Activated CD4-positive, alpha-beta T cell treated with anti-CD3 and anti-CD28 coated beads, Interleukin-2, Interleukin-6, amounts not matched to agents 100 ng/mL and 50 ng/mL, durations not matched to agents 16 hours and 8 hours (primary cell): ENCODE measurements at regions not wholly inside any gene's neighbourhood (a gene's known extent, or its start where the extent isn't known, plus 50 kb on each side); places are given as distances from the start of the nearest gene placed in this dataset.
"Not testable (repeated sequence)": the region's sequence is repeated elsewhere in the genome, so short reads cannot be mapped to it uniquely, and the experiment has no call there.

Source experiments
- DNase-seq: peaks from one replicate; pipeline ENCODE4 v3.0.0-alpha.2; 2020

DNA sequence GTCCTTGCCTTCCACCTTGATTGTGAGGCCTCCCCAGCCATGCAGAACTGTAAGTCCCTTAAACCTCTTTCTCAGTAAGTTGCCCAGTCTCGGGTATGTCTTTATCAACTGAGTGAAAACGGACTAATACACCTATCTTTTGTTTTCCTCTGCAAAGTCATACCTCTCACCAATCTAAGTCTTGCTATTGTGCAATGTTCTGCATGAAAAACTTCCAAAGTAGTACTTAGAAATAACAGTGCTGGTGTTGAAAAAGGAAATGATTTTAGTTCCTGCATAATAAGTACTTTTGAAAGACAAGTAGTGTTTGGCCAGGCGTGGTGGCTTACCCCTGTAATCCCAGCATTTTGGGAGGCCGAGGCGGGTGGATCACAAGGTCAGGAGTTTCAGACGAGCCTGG lies 573.5 kb downstream of the ANKRD50 start:
- no peak for DNase-seq

- no peak for DNase-seq
These were observed 568.9 kb downstream of the ANKRD50 start for GRCh38 chr4:124143632-124144031.

DNA sequence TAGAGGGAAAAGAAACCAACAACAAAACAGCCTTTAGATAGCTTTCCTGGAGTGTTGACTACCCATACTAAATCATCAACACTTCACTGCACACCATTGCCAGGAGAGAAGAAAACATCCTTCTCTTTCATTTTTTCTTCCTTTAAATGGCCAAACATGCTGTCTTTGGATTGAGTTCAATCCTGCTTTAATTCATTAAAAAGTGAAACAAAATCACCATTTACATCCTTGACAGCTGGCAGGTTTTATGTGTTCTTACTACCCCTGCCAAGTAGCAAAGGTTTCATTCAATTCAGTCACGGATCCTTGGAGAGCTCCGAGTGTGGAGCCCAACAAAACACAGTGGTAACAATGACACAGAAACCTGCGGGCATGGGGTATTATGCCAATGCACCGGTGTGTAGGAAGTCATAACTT lies 568.3 kb downstream of the ANKRD50 start:
- no peak for DNase-seq

- no peak for DNase-seq
These were observed 566.5 kb downstream of the ANKRD50 start for GRCh38 chr4:124146068-124146467.

DNA sequence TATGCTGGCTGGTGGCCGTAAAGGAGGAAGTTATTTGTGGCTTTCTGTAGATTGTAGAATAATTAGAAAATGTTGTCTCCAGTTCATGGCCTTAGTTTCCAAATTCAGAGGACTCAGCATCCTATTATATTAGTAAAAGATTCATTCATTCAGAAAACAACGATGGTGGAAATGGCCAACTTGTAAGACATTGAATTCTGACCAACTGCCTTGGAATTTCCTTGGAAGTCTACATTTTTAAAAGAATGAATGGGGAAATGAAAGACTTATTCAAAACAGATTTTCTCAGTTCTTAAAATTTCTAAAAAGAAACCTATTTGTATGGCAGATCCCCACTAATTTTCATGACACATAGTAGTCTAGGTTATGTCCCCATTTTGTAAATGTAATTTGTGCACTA lies 561.5 kb downstream of the ANKRD50 start:
- no peak for DNase-seq

DNA sequence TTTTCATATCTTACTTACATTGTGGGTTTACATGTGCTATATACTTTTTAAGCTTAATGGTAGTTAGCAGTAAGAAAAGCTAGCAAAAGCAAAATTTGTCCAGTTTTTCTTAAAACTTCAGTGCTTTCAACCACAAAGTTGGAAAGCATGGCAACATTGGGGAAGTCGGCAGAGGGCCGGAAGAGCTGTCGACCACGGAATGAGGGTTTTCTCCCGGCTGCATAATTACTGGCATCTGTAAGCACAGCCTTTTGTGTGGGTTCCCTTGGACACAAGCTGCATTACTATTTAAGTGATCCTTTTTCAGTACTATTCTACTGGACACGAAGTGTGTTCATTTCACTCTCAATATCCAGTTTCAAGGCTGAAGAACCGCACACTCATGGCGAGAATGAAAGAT lies 560.4 kb downstream of the ANKRD50 start:
- DNase-seq: no peak

DNA sequence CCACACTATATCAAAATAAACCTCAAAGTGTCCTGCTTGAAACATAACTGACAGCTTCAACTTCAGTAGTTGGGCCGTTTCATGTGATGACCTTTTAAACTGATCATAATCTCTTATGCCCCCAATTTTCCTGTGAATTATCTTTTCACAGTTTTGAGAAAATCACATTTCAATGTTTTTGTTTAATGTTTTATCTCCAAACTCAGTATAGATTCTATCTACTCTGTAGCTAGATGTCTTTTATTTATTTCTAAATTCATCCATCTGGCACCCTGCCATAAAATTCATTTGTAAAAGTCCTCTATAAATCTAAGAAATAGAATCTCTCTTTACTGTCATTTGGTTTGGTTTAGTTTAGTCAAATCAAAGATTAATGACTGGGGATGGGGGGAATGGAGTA lies 557.3 kb downstream of the ANKRD50 start:
- DNase-seq: no peak

DNA sequence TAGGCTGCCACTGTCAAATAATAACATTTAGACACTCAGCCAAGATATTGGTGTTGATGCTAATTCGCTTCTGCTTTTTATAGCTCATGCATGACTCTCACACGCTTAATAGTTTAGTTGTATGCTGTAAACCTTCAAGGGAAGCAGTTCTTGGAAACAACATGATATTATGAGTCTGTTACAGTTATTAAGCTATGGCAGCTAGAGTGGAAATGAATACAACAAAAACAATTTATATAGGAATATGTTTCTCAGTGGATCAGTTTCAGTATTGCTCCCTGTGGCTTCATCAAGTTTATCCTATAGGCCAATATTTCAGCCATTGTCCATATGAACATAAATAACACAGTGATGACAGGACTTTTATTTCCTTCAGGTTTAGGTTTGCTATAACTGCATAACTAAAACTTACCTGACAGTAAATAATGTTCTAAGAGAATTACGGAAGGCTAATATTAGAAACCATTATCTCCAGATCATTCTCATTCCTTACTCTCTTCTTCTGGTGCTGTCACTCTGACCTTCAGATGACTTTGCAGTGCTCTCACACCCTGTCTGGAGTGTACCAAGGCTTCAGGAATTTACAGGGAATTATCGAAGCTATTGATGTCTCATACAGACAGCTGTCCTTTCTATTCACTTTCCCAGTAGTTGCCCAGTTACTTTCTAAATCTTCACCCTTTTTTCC lies 555.0 kb downstream of the ANKRD50 start:
- no peak for DNase-seq

DNA sequence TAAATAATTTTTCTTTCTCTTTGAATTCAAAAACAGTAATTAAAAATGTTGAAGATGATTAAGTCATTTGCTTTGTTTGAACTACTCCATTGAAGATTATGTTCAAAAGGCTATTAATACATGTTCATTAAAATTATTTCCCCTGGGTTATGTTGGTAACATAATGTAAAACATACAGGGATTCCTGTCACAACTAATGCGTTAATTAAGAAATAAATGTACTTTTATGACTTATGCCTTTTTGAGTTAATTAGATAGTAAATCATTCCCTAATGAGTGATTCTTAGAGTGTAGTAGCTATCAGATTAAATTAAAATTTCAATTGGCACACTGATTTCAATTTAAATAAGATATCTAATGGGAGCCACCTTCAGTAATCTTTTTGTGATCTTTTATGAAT lies 549.1 kb downstream of the ANKRD50 start:
- DNase-seq: no peak

DNA sequence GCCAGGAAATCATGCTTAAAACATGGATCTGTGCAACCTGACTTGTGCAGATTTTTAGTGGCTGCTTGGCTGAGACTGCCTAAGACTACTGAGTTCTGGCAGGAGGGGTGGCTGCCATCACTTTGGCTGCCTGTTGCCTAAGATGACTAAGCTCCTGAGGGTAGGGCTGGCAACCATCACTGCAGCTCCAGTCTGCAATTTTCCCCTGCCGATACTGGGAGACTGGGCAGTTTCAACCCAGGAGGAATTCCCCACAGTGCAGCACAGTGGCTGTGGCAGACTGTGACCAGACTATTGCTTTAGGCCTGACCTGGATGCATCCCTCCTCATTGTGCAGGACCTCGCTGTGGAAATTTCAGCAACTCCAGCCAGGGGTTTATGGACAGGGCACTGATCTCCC lies 544.9 kb downstream of the ANKRD50 start:
- no peak for DNase-seq

DNA sequence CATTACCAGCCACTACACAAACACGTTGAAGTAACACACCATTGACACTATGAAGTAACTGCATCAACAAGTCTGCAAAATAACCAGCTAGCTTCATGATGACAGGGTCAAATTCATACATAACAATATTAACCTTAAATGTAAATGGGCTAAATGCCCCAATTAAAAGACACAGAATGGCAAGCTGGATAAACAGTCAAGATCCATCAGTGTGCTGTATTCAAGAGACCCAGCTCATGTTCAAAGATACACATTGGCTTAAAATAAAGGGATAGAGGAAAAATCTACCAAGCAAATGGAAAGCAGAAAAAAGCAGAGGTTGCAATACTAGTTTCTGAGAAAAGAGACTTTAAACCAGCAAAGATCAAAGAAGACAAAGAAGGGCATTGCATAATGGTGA lies 543.0 kb downstream of the ANKRD50 start:
- not testable (repeated sequence) for DNase-seq

- DNase-seq: no peak
These were observed 538.6 kb downstream of the ANKRD50 start for GRCh38 chr4:124173912-124174311.

DNA sequence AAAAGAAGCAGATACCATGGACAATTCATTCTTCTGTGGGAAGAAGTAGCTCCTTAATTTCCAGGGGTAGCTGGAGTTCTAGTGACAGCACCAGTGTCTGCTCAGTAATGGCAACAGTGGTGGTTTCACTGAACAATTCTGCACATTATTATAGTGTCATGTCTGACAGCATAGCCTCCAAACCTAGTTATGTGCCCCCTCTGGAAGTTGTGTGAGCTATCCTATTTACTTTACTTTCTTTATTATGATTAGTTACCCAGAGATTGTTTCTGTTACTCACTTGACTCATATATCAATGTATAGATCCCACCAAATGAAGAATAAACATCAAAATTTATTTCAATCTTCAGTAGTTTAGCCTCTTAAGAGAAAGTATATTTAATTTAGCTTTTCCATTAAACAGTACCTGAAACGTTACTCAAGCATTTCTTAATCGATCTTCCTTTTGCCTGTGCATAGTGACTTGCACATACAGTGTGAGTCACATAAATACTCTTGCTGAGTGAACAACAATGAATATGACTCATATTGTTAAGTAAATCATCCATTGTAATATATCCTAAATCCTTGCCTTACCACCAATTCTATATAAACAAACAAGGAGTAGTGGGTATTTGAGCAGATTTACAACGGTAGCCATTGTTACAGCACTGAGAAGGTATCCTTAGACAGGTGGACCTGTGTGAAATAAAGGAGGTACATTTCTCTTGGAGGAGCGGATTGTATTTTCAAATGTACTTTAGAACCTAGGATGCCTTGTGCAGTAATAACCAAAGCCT lies 534.7 kb downstream of the ANKRD50 start:
- DNase-seq: no peak

GRCh38 chr4:124178449-124179021 lies 534.0 kb downstream of the ANKRD50 start:
- no peak for DNase-seq

DNA sequence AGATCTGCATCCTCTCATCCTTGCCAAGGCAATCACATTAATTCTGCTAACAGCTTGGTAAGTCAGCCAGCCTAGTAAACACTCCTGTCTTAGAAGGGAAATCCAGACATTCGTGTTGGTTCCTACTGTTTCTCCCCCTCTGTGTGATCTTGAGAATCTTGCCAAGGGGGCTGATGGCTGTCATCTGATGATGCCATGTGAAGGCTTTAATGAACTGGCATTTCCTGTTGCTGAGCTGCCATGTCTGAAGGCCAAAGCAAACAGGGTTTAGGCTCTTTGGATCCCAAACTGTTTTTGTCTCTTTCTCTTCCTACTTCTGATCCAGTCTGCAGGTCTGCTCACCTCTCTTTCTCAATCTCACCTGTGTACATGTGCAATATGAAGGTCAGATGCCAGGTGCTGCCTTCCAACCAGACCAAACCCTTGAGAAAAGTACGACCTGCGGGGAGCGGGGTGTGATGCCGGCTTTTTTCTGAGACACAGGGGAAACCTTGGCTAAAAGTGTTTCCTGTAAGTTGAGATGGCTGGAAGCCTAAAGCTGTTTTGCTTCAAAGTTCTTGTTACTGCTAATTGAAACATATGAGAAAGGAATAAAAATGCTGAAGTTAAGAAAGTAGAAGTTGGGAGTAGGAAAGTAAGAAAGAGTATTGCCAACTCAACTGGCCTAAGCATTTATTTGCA lies 532.9 kb downstream of the ANKRD50 start:
- DNase-seq: no peak

DNA sequence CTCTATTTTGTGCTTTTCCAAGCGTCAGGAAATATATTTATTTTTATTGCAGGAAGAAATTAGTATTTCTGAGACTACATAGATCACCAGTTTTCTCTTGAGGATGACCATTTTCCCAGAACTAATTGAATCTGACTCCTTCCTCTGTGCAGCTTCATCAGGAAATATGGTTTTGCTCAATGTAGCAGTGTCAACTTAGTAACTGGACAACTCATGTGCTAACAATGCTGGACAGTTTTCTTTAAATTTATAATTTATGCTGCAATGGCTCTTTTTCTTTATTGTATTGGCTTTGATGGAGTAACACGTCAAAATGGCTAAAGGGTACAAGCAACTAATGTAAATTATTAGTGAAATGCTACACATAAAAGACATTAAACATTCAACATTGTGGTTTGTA lies 531.5 kb downstream of the ANKRD50 start:
- no peak for DNase-seq

DNA sequence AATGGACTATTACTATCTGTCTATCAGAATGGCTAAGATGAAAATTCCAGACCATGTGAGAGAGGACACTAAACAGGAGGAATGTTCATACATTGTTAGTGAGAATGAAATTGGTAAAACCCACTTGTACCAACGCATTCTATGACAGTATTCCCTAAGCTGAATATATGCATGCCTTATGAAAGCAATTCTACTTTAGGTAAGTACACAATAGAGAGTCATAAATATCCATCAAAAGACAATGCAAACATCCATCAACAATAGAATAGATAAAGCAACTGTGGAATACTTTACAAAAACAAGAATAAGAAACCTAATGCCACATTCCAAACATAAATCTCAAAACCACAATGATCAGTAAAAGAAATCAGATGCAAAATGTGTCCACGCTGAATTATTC lies 529.3 kb downstream of the ANKRD50 start:
- no peak for DNase-seq

GRCh38 chr4:124183926-124184325 lies 528.6 kb downstream of the ANKRD50 start:
- DNase-seq: no peak

GRCh38 chr4:124184792-124185191 lies 527.7 kb downstream of the ANKRD50 start:
- no peak for DNase-seq

DNA sequence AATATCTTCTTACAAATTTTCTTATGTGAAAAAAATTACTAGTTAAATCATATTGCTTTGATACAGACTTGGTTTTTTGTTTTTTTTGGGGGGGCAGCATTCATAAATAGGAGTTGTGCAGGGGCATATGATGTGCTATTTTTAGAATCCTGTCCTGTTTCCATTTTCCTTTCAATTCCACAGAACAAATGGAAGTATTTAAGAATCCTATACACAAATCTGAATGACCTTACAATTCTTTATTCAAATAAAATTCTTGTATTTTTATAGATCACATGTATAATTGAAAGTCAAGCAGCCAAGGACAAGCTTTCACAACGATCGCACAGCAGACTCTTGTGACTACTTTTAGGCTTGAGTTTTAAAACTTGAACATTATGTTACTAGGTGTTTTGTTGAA lies 523.9 kb downstream of the ANKRD50 start:
- no peak for DNase-seq

DNA sequence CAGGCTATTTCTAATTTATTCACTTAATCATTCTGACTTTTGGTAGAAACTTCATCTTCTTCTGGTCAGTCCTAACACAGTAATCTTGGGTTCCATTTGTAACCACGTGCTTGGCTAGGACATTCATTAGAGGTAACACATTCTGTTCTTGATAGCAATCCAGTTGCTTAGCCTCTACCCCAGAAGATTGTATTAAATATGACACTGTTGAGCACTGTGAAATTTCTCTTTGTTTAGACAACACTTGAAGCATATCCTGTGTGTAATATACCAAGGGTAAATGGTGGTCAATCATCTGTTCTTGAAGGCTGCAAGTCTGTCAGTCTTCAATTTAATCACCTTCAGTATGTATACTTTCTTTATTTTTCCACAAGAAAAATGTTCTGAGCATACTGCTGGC lies 523.0 kb downstream of the ANKRD50 start:
- no peak for DNase-seq

- no peak for DNase-seq
These were observed 521.2 kb downstream of the ANKRD50 start for GRCh38 chr4:124191329-124191728.

DNA sequence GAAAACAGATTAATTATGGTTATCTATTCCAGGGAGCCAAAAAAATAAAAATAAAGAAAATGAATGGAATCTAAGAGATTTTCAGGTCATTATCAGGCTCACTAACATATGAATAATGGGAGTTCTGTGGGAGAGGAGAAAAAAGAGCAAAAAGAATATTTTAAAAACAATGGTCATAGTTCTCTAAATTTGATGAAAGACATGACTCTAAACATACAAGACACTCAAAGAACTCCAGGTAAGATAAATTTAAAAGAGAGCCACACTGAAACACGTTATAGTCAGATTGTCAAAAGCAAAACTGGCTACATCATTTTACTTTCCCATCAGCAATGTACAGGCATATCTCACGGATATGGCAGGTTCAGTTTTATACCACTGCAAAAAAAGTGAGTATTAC lies 520.0 kb downstream of the ANKRD50 start:
- DNase-seq: no peak

- no peak for DNase-seq
These were observed 513.3 kb downstream of the ANKRD50 start for GRCh38 chr4:124199185-124199584.
